ENCODE measurements at regions not wholly inside any gene's neighbourhood (a gene's known extent, or its start where the extent isn't known, plus 50 kb on each side); places are given as distances from the start of the nearest gene placed in this dataset.

DNA sequence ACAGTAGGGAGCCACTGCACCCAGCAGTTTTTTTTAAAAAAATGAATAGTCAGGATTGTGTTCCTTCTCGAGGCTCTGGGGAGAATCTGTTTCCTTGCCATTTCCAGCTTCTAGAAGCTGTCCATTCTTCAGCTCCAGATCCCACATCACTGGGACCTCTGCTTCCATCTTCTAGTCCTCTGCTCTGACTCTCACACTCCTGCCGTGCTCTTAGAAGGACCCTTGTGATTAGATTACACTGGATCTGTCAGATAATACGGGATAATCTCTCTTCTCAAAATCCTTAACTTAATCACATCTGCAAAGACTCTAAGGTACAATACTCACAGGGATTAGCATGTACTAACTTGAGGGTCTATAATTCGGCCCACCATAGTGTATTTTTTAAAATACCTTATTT is 158.9 kb upstream of the SP4 start:
- CTCF ChIA-PET: no interaction called here
- DNase-seq (ENCODE audit: extremely low spot score): no peak
- TF ChIP-seq FOXM1 (IDR thresholded peaks at IDR 0.05; ENCODE audit: borderline replicate concordance) (no peak), NFRKB (IDR thresholded peaks at IDR 0.05) (no peak), ARNT (IDR thresholded peaks at IDR 0.05) (no peak), LEF1 (IDR thresholded peaks at IDR 0.05; ENCODE audit: borderline replicate concordance) (no peak), FOXK2 (IDR thresholded peaks at IDR 0.05) (no peak), ZNF384 (IDR thresholded peaks at IDR 0.05) (no peak), BHLHE40 (IDR thresholded peaks at IDR 0.05; ENCODE audit: borderline replicate concordance) (no peak), HDGF (IDR thresholded peaks at IDR 0.05; ENCODE audit: borderline replicate concordance) (no peak), SUZ12 (IDR thresholded peaks at IDR 0.05) (no peak), TARDBP (IDR thresholded peaks at IDR 0.05) (no peak), SP1 (IDR thresholded peaks at IDR 0.05) (no peak), ELF4 (IDR thresholded peaks at IDR 0.05) (no peak), CTBP1 (IDR thresholded peaks at IDR 0.05; ENCODE audit: borderline replicate concordance) (no peak), L3MBTL2 (conservative IDR thresholded peaks at IDR 0.05) (no peak), FOXA1 (IDR thresholded peaks at IDR 0.05) (no peak)
- TF ChIP-seq, protein P1, sequence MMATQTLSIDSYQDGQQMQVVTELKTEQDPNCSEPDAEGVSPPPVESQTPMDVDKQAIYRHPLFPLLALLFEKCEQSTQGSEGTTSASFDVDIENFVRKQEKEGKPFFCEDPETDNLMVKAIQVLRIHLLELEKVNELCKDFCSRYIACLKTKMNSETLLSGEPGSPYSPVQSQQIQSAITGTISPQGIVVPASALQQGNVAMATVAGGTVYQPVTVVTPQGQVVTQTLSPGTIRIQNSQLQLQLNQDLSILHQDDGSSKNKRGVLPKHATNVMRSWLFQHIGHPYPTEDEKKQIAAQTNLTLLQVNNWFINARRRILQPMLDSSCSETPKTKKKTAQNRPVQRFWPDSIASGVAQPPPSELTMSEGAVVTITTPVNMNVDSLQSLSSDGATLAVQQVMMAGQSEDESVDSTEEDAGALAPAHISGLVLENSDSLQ (IDR thresholded peaks at IDR 0.05): no peak
- POLR2A ChIA-PET: no interaction called here

DNA sequence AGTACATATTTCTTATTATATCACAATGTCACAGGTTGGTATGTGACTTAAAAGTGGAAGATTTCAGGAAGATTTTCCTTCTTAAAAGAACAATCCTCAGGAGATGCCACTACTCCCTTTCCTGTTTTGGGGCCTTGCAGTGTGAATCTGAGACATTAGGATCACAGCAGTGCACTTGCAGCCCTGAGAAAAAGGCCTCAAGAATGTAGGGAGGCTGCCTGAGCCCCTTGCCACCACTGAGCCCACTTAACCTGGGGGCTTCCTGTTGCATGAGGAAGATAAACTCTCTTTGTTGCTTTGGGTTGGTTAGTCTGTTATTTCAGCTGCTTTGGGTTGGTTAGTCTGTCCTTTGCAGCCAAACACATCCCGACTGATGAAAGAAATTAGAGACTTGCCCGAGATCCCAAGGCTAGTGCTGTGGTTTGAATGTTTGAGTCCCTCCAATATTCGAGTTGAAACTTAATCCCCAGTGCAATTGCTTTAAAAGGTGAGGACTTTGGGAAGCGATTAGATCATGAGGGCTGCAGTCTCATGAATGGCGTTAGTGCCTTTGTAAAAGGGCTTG is 151.3 kb upstream of the SP4 start:
- POLR2A ChIA-PET: no interaction called here
- no peak for DNase-seq (ENCODE audit: extremely low spot score)
- CTCF ChIA-PET: no interaction called here
- TF ChIP-seq, protein P1 (IDR thresholded peaks at IDR 0.05): no peak
- TF ChIP-seq SUZ12 (IDR thresholded peaks at IDR 0.05) (no peak), FOXK2 (IDR thresholded peaks at IDR 0.05) (no peak), ELF4 (IDR thresholded peaks at IDR 0.05) (no peak)

DNA sequence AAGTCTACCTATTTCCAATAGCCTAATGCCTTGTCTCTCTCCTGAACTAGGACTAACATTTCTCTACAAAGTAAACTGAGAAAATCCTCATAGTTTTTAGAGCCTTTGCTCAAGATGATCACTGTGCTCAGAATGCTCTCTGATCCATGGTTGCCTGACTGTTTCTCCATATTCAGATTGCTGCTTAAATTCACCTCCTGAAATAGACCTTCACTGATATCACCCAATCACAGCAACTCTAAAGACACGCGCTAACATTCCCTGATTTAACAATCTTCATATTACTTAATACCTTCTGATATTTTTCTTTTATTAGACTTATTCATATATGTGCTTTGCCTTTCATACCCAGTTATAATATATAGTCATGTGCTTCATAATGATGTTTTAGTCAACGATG is 148.9 kb upstream of the SP4 start:
- DNase-seq (ENCODE audit: extremely low spot score): no peak
- TF ChIP-seq SP1 (IDR thresholded peaks at IDR 0.05) (no peak), BHLHE40 (IDR thresholded peaks at IDR 0.05; ENCODE audit: borderline replicate concordance) (no peak), SUZ12 (IDR thresholded peaks at IDR 0.05) (no peak)
- TF ChIP-seq, protein P1 (IDR thresholded peaks at IDR 0.05): no peak
- ChIA-PET POLR2A (no interaction called here), CTCF (no interaction called here)

DNA sequence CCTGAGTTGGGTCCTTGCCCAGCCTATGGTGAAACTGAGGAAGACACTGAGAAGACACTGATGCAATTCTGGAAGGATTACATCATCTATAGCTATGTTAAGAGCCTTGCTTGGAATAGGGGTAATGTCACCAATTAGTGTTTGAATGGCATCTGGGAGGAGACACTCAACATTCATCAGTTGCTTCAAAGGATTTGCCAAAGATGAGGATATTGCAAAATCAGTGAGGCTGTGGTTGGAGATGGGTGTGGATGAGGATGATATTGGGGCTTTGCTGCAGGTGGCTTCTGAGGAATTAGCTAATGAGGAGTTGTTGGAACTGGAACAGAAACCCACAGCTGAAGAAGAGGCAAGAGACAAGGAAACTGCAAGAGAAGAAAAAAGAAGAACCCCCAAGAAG is 146.7 kb upstream of the SP4 start:
- POLR2A ChIA-PET: no interaction called here
- CTCF ChIA-PET: no interaction called here
- DNase-seq (ENCODE audit: extremely low spot score): no peak
- TF ChIP-seq ZNF384 (IDR thresholded peaks at IDR 0.05) (no peak), BHLHE40 (IDR thresholded peaks at IDR 0.05; ENCODE audit: borderline replicate concordance) (no peak), FOXM1 (IDR thresholded peaks at IDR 0.05; ENCODE audit: borderline replicate concordance) (no peak), TARDBP (IDR thresholded peaks at IDR 0.05) (no peak), NFRKB (IDR thresholded peaks at IDR 0.05) (no peak), ARNT (IDR thresholded peaks at IDR 0.05) (no peak), CTBP1 (IDR thresholded peaks at IDR 0.05; ENCODE audit: borderline replicate concordance) (no peak), FOXK2 (IDR thresholded peaks at IDR 0.05) (no peak), SP1 (IDR thresholded peaks at IDR 0.05) (no peak), ELF4 (IDR thresholded peaks at IDR 0.05) (no peak), L3MBTL2 (conservative IDR thresholded peaks at IDR 0.05) (no peak), LEF1 (IDR thresholded peaks at IDR 0.05; ENCODE audit: borderline replicate concordance) (no peak), FOXA1 (IDR thresholded peaks at IDR 0.05) (no peak), SUZ12 (IDR thresholded peaks at IDR 0.05) (no peak)
- TF ChIP-seq, protein P1 (IDR thresholded peaks at IDR 0.05): no peak

DNA sequence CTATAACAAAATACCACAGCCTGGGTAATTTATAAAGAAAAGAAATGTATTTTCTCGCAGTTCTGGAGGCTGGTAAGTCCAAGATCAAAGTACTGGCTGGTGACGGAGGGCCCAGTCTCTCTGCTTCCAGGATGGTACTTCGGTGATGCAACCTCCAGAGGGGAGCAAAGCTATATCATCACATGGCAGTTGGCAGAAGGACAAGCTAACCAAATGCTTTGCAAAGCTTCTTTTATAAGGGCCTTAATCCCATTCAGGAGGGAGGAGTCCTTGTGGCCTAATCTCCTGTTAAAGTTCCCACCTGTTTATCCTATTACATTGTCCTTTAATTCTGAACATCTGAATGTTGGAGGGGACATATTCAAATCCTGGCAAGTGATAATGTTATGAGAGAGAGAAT is 134.1 kb upstream of the SP4 start:
- ChIA-PET POLR2A (no interaction called here), CTCF (no interaction called here)
- no peak for DNase-seq (ENCODE audit: extremely low spot score)
- TF ChIP-seq LEF1 (IDR thresholded peaks at IDR 0.05; ENCODE audit: borderline replicate concordance): no peak
- TF ChIP-seq CTBP1 (IDR thresholded peaks at IDR 0.05; ENCODE audit: borderline replicate concordance): no peak
- TF ChIP-seq L3MBTL2 (conservative IDR thresholded peaks at IDR 0.05): no peak
- TF ChIP-seq FOXA1 (IDR thresholded peaks at IDR 0.05): no peak
- TF ChIP-seq FOXM1 (IDR thresholded peaks at IDR 0.05; ENCODE audit: borderline replicate concordance): no peak
- TF ChIP-seq TARDBP (IDR thresholded peaks at IDR 0.05): no peak
- no peak for TF ChIP-seq SUZ12 (IDR thresholded peaks at IDR 0.05)
- no peak for TF ChIP-seq ELF4 (IDR thresholded peaks at IDR 0.05)
- no peak for TF ChIP-seq ZNF384 (IDR thresholded peaks at IDR 0.05)
- TF ChIP-seq SP1 (IDR thresholded peaks at IDR 0.05): no peak
- TF ChIP-seq, protein P1 (IDR thresholded peaks at IDR 0.05): no peak
- TF ChIP-seq FOXK2 (IDR thresholded peaks at IDR 0.05): no peak

DNA sequence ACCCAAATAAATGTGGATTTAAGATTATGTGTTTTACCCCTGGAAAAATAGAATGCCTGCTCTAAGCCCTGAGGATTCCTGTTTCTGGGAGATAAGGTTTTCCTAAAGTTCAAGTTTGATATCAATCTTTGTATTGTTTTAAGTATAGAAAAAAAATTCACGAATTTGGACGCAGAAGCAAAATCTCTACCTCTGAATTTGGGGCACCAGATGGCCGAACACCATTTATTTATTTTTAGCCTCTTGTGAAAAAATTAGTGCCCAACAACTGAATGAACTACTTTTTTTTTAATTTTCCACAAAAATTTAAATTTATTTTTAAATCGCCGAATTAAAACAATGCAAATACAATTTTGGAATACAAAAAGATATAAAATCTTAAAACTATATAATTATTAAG is 128.1 kb upstream of the SP4 start:
- ChIA-PET CTCF (no interaction called here), POLR2A (no interaction called here)
- TF ChIP-seq TARDBP (IDR thresholded peaks at IDR 0.05) (no peak), L3MBTL2 (conservative IDR thresholded peaks at IDR 0.05) (no peak), FOXK2 (IDR thresholded peaks at IDR 0.05) (no peak), ARNT (IDR thresholded peaks at IDR 0.05) (no peak), ZNF384 (IDR thresholded peaks at IDR 0.05) (no peak), FOXA1 (IDR thresholded peaks at IDR 0.05) (no peak), FOXM1 (IDR thresholded peaks at IDR 0.05; ENCODE audit: borderline replicate concordance) (no peak), SUZ12 (IDR thresholded peaks at IDR 0.05) (no peak)
- TF ChIP-seq, protein P1 (IDR thresholded peaks at IDR 0.05): no peak
- no peak for DNase-seq (ENCODE audit: extremely low spot score)
